H9 (cell line): ENCODE measurements at regions not wholly inside any gene's neighbourhood (a gene's known extent, or its start where the extent isn't known, plus 50 kb on each side); places are given as distances from the start of the nearest gene placed in this dataset.

Source experiments
- DNase-seq: peaks from one replicate; pipeline ENCODE4 v3.0.0-alpha.2; 2017
- H2AFZ ChIP-seq: one replicate; pipeline ENCODE4 v1.6.1; 2013; ENCODE audit warnings: mild to moderate bottlenecking, low read length, control low read depth, moderate library complexity
- H2AK5ac ChIP-seq: 2 replicates; pipeline ENCODE4 v1.6.1; 2013; ENCODE audit warnings: low read length, control low read depth, mixed read lengths; ENCODE audit not compliant: insufficient read length
- H2BK120ac ChIP-seq: one replicate; pipeline ENCODE4 v1.6.1; 2013; ENCODE audit warnings: low read depth, mild to moderate bottlenecking, low read length, control low read depth, inconsistent platforms; ENCODE audit not compliant: poor library complexity, severe bottlenecking
- H2BK12ac ChIP-seq: 2 replicates; pipeline ENCODE4 v1.6.1; 2013; ENCODE audit warnings: low read length, control low read depth, mixed read lengths, low read depth; ENCODE audit not compliant: insufficient read length
- H2BK15ac ChIP-seq: 2 replicates; pipeline ENCODE4 v1.6.1; 2013; ENCODE audit warnings: low read depth, low read length, control low read depth
- H2BK20ac ChIP-seq: one replicate; pipeline ENCODE4 v1.6.1; 2013; ENCODE audit warnings: low read depth, mild to moderate bottlenecking, low read length, control low read depth, inconsistent platforms; ENCODE audit not compliant: poor library complexity, severe bottlenecking
- H2BK5ac ChIP-seq: 2 replicates; pipeline ENCODE4 v1.6.1; 2013; ENCODE audit warnings: low read length, control low read depth, mixed read lengths; ENCODE audit not compliant: insufficient read length
- H3K14ac ChIP-seq: 2 replicates; pipeline ENCODE4 v1.6.1; 2013; ENCODE audit warnings: low read length, control low read depth; ENCODE audit not compliant: insufficient read depth
- H3K18ac ChIP-seq: 2 replicates; pipeline ENCODE4 v1.6.1; 2013; ENCODE audit warnings: low read depth, mild to moderate bottlenecking, mixed read lengths, low read length, control low read depth; ENCODE audit not compliant: insufficient read length
- H3K23ac ChIP-seq: 2 replicates; pipeline ENCODE4 v1.6.1; 2013; ENCODE audit warnings: low read length, control low read depth, mixed read lengths, low read depth; ENCODE audit not compliant: insufficient read length
- H3K23me2 ChIP-seq: 2 replicates; pipeline ENCODE4 v1.6.1; 2013; ENCODE audit warnings: low read depth, mild to moderate bottlenecking, mixed read lengths, low read length, control low read depth; ENCODE audit not compliant: insufficient read length, poor library complexity, severe bottlenecking
- H3K27ac ChIP-seq: 2 replicates; pipeline ENCODE4 v1.5.1; 2013; ENCODE audit warnings: low read length, control low read depth, mixed read lengths, low read depth; ENCODE audit not compliant: insufficient read length
- H3K27me3 ChIP-seq: 2 replicates; pipeline ENCODE4 v1.6.1; 2013; ENCODE audit warnings: low read length, control low read depth, inconsistent platforms; ENCODE audit not compliant: insufficient read depth
- H3K4ac ChIP-seq: 2 replicates; pipeline ENCODE4 v1.6.1; 2013; ENCODE audit warnings: low read depth, mild to moderate bottlenecking, control low read depth, inconsistent platforms, low read length, moderate library complexity
- H3K4me1 ChIP-seq: 2 replicates; pipeline ENCODE4 v1.6.1; 2013; ENCODE audit warnings: low read length, control low read depth, inconsistent platforms; ENCODE audit not compliant: insufficient read depth
- H3K4me2 ChIP-seq: 2 replicates; pipeline ENCODE4 v1.6.1; 2013; ENCODE audit warnings: low read length, control low read depth, mixed read lengths; ENCODE audit not compliant: insufficient read length, insufficient read depth
- H3K56ac ChIP-seq: 2 replicates; pipeline ENCODE4 v1.6.1; 2013; ENCODE audit warnings: low read depth, mild to moderate bottlenecking, mixed read lengths, low read length, control low read depth; ENCODE audit not compliant: insufficient read length
- H3K79me1 ChIP-seq: 2 replicates; pipeline ENCODE4 v1.6.1; 2013; ENCODE audit warnings: low read depth, mild to moderate bottlenecking, moderate library complexity, low read length, control low read depth, inconsistent platforms; ENCODE audit not compliant: insufficient read depth, poor library complexity, severe bottlenecking
- H3K79me2 ChIP-seq: 2 replicates; pipeline ENCODE4 v1.6.1; 2013; ENCODE audit warnings: low read length, control low read depth, inconsistent platforms; ENCODE audit not compliant: insufficient read depth
- H3K9ac ChIP-seq: 2 replicates; pipeline ENCODE4 v1.6.1; 2013; ENCODE audit warnings: low read length, control low read depth, mixed read lengths; ENCODE audit not compliant: insufficient read length; ENCODE audit errors: extremely low read depth
- H3K9me3 ChIP-seq: one replicate; pipeline ENCODE4 v1.6.1; 2013; ENCODE audit warnings: low read depth, low read length, inconsistent platforms; ENCODE audit not compliant: control insufficient read depth
- H3T11ph ChIP-seq: one replicate; pipeline ENCODE4 v1.6.1; 2013; ENCODE audit warnings: mild to moderate bottlenecking, low read length, control low read depth, inconsistent platforms
- H4K20me1 ChIP-seq: one replicate; pipeline ENCODE4 v1.6.1; 2013; ENCODE audit not compliant: control insufficient read depth, insufficient read length, insufficient read depth
- H4K5ac ChIP-seq: 2 replicates; pipeline ENCODE4 v1.6.1; 2013; ENCODE audit warnings: low read depth, mild to moderate bottlenecking, mixed read lengths, low read length, control low read depth; ENCODE audit not compliant: insufficient read length
- H4K8ac ChIP-seq: replicated peaks from 2 replicates; pipeline ENCODE4 v1.6.1; 2013; ENCODE audit warnings: low read length, control low read depth, mixed read lengths, low read depth; ENCODE audit not compliant: insufficient read length
- H4K91ac ChIP-seq: 2 replicates; pipeline ENCODE4 v1.6.1; 2013; ENCODE audit warnings: low read depth, mild to moderate bottlenecking, moderate library complexity, mixed read lengths, low read length, control low read depth; ENCODE audit not compliant: insufficient read length
- H3K27ac Mint-ChIP-seq, 3 experiments: 2 replicates in 2 of 3; 3 replicates in 1 of 3; pipeline ENCODE4 v1.8.0; 2020 to 2021; ENCODE audit warnings: mixed read lengths in 3 of 3, mild to moderate bottlenecking in 1 of 3, moderate library complexity in 1 of 3
- H3K27me3 Mint-ChIP-seq: 2 replicates; pipeline ENCODE4 v1.8.0; 2021; ENCODE audit warnings: low read depth, mild to moderate bottlenecking, moderate library complexity, mixed read lengths
- H3K36me3 Mint-ChIP-seq, 3 experiments: 2 replicates in 2 of 3; 3 replicates in 1 of 3; pipeline ENCODE4 v1.8.0; 2020 to 2021; ENCODE audit warnings: low read depth in 3 of 3, mixed read lengths in 3 of 3; ENCODE audit not compliant: insufficient read depth in 1 of 3
- H3K4me1 Mint-ChIP-seq, 2 experiments: 2 replicates each; pipeline ENCODE4 v1.8.0; 2020; ENCODE audit warnings: mixed read lengths in 2 of 2
- H3K4me3 Mint-ChIP-seq, 2 experiments: 2 replicates in 1 of 2; 3 replicates in 1 of 2; pipeline ENCODE4 v1.8.0; 2020 to 2021; ENCODE audit warnings: mild to moderate bottlenecking in 2 of 2, mixed read lengths in 2 of 2, moderate library complexity in 1 of 2
- H3K9me3 Mint-ChIP-seq, 2 experiments: 2 replicates in 1 of 2; 3 replicates in 1 of 2; pipeline ENCODE4 v1.8.0; 2020; ENCODE audit warnings: mild to moderate bottlenecking in 2 of 2, mixed read lengths in 2 of 2, moderate library complexity in 1 of 2
- CTCF ChIP-seq: fragments of 200-600 bp; sonication (generic); conservative IDR thresholded peaks from 3 replicates; pipeline ENCODE4 v1.8.0; 2021; ENCODE audit warnings: antibody characterized with exemption, mild to moderate bottlenecking
- WGBS: extraction: QIAGEN DNeasy Blood & Tissue Kit; methylation state at CpG from one replicate; pipeline ENCODE4 v1.1.7; 2013; ENCODE audit warnings: missing lambda C conversion rate, low lambda C conversion rate, mixed read lengths; ENCODE audit not compliant: insufficient read length; ENCODE audit errors: extremely low coverage; 5-methylcytosine and 5-hydroxymethylcytosine counted together

GRCh38 chr15:94970096-94970495, 738.7 kb downstream of the MCTP2 start:
- Histone ChIP-seq H3K18ac (no peak overlapping the region), H3K9me3 (no peaks in the 10 kb centered on the region), H2AK5ac (no peak overlapping the region), H2BK5ac (no peak overlapping the region), H4K91ac (no peak overlapping the region), H3K27me3 (no peaks in the 10 kb centered on the region), H2BK12ac (no peak overlapping the region), H3K9ac (no peak overlapping the region), H3K4me1 (no peaks in the 10 kb centered on the region), H3T11ph (no peak overlapping the region), H4K20me1 (no peaks in the 10 kb centered on the region), H2AFZ (no peak overlapping the region), H3K23me2 (no peaks in the 10 kb centered on the region), H2BK15ac (no peak overlapping the region), H3K4me2 (no peak overlapping the region), H2BK20ac (no peak overlapping the region), H4K5ac (no peak overlapping the region), H3K4ac (no peak overlapping the region), H2BK120ac (no peak overlapping the region), H4K8ac (no peak overlapping the region), H3K27ac (no peak overlapping the region), H3K56ac (no peak overlapping the region), H3K23ac (no peak overlapping the region), H3K79me1 (no peaks in the 10 kb centered on the region), H3K14ac (no peak overlapping the region), H3K79me2 (no peaks in the 10 kb centered on the region)
- no peak overlapping the region for H3K4me3 Mint-ChIP-seq
- H3K36me3 Mint-ChIP-seq, result peaks cover 0 to 1% (median under 1%) of the 10 kb centered on the region in 3 experiments; a peak in 2 of 7 replicates
- peaks cover 12 to 13% of the 10 kb centered on the region in 2 experiments for H3K4me1 Mint-ChIP-seq
- no CpG with 5 or more reads among the region's 1 CpG for WGBS
- DNase-seq, result no peak
- no peak overlapping the region for H3K27ac Mint-ChIP-seq
- H3K9me3 Mint-ChIP-seq, result peaks cover 0 to 1% of the 10 kb centered on the region in 2 experiments; a peak in 1 of 5 replicates
- H3K27me3 Mint-ChIP-seq, result no peaks in the 10 kb centered on the region
- no peak for TF ChIP-seq CTCF
